Spinal cord (tissue), 9 donors: ENCODE measurements at regions not wholly inside any gene's neighbourhood (a gene's known extent, or its start where the extent isn't known, plus 50 kb on each side); places are given as distances from the start of the nearest gene placed in this dataset.

Experiments used
- DNase-seq, 6 donors: peaks; one replicate each; pipeline versions ENCODE4 v3.0.0 to v3.0.0-alpha.2; 2013 to 2015; ENCODE audit warnings: low spot score in 6 of 6, low read depth in 4 of 6
- H3K27ac ChIP-seq: one replicate; pipeline ENCODE4 v1.5.1; 2013; ENCODE audit warnings: low read depth, low read length, control low read depth
- H3K27me3 ChIP-seq: one replicate; pipeline ENCODE4 v1.6.1; 2013; ENCODE audit warnings: low read length; ENCODE audit not compliant: control insufficient read depth, insufficient read depth
- H3K36me3 ChIP-seq: one replicate; pipeline ENCODE4 v1.6.1; 2013; ENCODE audit warnings: low read length; ENCODE audit not compliant: control insufficient read depth, insufficient read depth
- H3K4me1 ChIP-seq: one replicate; pipeline ENCODE4 v1.6.1; 2013; ENCODE audit warnings: low read length; ENCODE audit not compliant: control insufficient read depth, insufficient read depth
- H3K4me3 ChIP-seq: one replicate; pipeline ENCODE4 v1.5.1; 2013; ENCODE audit warnings: low read depth, low read length, control low read depth
- H3K9me3 ChIP-seq: one replicate; pipeline ENCODE4 v1.6.1; 2013; ENCODE audit warnings: low read length; ENCODE audit not compliant: control insufficient read depth, insufficient read depth
- WGBS: methylation state at CpG from one replicate; pipeline ENCODE4 v1.1.5; 2013; ENCODE audit warnings: missing lambda C conversion rate; ENCODE audit not compliant: insufficient coverage; 5-methylcytosine and 5-hydroxymethylcytosine counted together
- donor health status: healthy.

- no peaks in the 10 kb centered on the region for H3K27me3 ChIP-seq
- H3K27ac ChIP-seq: no peak overlapping the region
- H3K36me3 ChIP-seq: no peaks in the 10 kb centered on the region
- H3K4me1 ChIP-seq: no peaks in the 10 kb centered on the region
- H3K4me3 ChIP-seq: no peak overlapping the region
- DNase-seq: no peak
- 95% methylated on average over 16 of the region's 17 CpGs for WGBS
- no peaks in the 10 kb centered on the region for H3K9me3 ChIP-seq
These were observed 1141.3 kb downstream of the BRINP3 start for GRCh38 chr1:189336115-189337100.

GRCh38 chr1:189349607-189350006 is 1128.1 kb downstream of the BRINP3 start:
- Histone ChIP-seq H3K4me1 (no peaks in the 10 kb centered on the region), H3K36me3 (no peaks in the 10 kb centered on the region), H3K4me3 (no peak overlapping the region), H3K9me3 (no peaks in the 10 kb centered on the region), H3K27me3 (no peaks in the 10 kb centered on the region), H3K27ac (no peak overlapping the region)
- DNase-seq: no peak
- 53% methylated on average over 3 of the region's 4 CpGs for WGBS

DNA sequence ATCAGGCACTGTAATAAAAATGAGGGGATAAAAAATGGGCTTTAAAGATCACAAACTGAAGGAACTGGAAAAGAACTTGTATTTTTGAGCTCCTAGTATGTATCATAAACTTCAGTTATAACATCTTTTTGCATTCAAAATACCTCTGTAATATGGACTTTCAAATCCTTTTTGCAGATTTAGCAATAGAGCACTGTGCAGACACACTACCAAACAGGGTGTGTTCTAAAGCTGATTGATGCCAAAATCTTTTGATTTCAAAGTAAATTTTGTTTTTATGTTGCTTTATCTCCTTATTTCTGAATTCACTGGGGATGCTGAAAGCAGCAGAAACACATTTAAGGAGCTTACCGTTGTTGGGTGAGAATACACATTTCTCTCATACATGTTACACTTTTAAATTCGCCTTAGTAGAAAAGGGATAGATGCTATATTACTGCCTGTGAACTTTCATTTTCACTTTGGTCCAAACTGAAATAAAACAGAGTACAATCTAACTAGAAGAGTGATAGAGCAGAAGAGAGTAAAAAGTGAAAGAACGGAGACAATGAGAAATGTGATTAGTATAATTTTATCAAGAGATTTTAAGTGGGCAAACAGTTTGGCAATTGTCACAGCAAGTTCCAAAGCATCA is 1126.6 kb downstream of the BRINP3 start:
- no peak overlapping the region for H3K27ac ChIP-seq
- no CpG with 5 or more reads among the region's 3 CpGs for whole genome bisulfite sequencing
- no peaks in the 10 kb centered on the region for H3K36me3 ChIP-seq
- H3K4me3 ChIP-seq: no peak overlapping the region
- H3K9me3 ChIP-seq: no peaks in the 10 kb centered on the region
- H3K27me3 ChIP-seq: no peaks in the 10 kb centered on the region
- DNase-seq: no peak
- H3K4me1 ChIP-seq: no peaks in the 10 kb centered on the region

DNA sequence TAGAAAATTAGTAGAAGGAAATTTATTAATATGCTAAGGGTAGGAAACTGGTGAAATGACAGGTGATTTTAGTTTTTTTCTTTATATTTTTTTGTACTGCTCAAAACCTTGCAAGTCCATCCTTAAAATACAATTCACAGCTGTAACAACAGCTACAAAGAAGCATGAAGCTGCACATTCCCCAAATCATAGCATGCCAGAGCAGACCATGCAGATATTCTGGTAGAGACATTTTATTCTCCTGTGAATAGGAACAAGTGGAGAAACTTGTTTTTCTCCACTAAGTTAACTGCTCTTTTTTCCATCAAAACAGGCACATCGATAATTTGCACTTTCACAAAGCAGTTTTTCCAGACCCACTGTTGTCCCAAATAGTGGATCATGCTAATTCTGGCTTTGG is 1125.7 kb downstream of the BRINP3 start:
- H3K4me3 ChIP-seq: no peak overlapping the region
- H3K9me3 ChIP-seq: no peaks in the 10 kb centered on the region
- H3K4me1 ChIP-seq: no peaks in the 10 kb centered on the region
- H3K27me3 ChIP-seq: no peaks in the 10 kb centered on the region
- no peak overlapping the region for H3K27ac ChIP-seq
- no CpG with 5 or more reads among the region's 1 CpG for WGBS
- peak in 1 of 6 donors; percentile 2 for DNase-seq
- no peaks in the 10 kb centered on the region for H3K36me3 ChIP-seq

GRCh38 chr1:189356206-189356605 is 1121.5 kb downstream of the BRINP3 start:
- H3K27ac ChIP-seq: no peak overlapping the region
- no peak overlapping the region for H3K4me3 ChIP-seq
- H3K4me1 ChIP-seq: no peaks in the 10 kb centered on the region
- H3K36me3 ChIP-seq: no peaks in the 10 kb centered on the region
- no peaks in the 10 kb centered on the region for H3K9me3 ChIP-seq
- no peak for DNase-seq
- no peaks in the 10 kb centered on the region for H3K27me3 ChIP-seq

DNA sequence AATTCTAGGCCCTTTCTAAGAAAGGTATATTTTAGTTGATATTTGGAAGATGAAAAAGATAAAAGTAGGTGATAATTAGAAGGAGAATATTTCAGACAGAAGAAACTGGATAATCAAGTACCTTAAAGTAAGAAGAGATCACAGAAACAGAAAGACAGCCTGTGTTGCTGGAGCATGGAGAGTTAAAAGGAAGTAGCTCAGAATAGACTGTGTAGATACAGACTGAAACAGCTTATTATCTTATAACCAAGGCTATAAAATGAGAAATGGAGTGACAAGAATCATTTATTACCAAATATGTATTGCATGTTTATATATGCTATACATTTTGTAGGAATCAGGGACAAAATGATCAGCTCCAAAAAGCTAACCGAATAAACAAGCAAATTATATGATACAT is 1120.3 kb downstream of the BRINP3 start:
- no peaks in the 10 kb centered on the region for H3K27me3 ChIP-seq
- H3K4me1 ChIP-seq: no peaks in the 10 kb centered on the region
- no peak for DNase-seq
- no peak overlapping the region for H3K27ac ChIP-seq
- no peak overlapping the region for H3K4me3 ChIP-seq
- H3K9me3 ChIP-seq: no peaks in the 10 kb centered on the region
- H3K36me3 ChIP-seq: no peaks in the 10 kb centered on the region
- no CpG with 5 or more reads among the region's 1 CpG for WGBS

DNA sequence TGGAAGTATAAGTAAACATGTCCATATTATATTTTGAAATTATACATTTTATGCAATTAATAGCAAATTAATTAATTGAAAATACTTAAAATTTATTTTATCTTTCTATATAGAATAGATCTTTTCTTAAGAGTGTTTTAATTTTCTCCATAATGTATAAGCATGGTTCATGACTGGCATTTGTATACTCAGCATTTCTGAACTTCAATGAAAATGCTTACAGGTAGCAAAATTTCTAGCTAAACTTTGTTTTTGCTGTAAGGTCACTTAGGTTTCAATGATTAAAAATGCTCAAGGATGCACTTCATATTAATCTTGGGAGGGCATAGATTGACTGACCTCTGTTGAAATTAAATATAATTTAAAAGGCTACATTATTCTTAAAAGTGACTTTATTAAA is 1108.1 kb downstream of the BRINP3 start:
- no peak overlapping the region for H3K4me3 ChIP-seq
- no peaks in the 10 kb centered on the region for H3K36me3 ChIP-seq
- no peaks in the 10 kb centered on the region for H3K4me1 ChIP-seq
- H3K27me3 ChIP-seq: no peaks in the 10 kb centered on the region
- DNase-seq: no peak
- H3K27ac ChIP-seq: no peak overlapping the region
- peaks cover 1% of the 10 kb centered on the region for H3K9me3 ChIP-seq

DNA sequence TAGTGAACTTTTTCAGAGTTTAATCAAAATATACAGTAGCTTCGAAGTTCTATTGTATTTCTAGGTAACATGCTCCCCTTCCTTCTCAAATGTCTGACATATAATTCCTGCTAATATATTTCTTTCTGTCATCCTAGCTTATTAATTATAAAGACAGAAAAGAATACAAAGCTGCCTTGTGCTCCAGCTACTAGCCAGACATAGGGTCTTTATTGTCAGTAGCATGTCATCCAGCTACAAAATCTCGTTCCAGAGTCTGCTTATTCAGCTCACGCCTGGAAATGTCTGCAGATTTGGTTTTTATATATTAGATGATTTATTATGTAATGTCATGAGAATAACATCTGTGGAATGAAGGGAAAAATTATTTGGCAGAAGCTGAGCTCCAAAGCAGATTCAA is 1102.8 kb downstream of the BRINP3 start:
- no peaks in the 10 kb centered on the region for H3K4me1 ChIP-seq
- DNase-seq: peak in 1 of 6 donors; percentile 9
- no peaks in the 10 kb centered on the region for H3K27me3 ChIP-seq
- H3K36me3 ChIP-seq: no peaks in the 10 kb centered on the region
- H3K27ac ChIP-seq: no peak overlapping the region
- no peak overlapping the region for H3K4me3 ChIP-seq
- peaks cover 1% of the 10 kb centered on the region for H3K9me3 ChIP-seq
- no CpG with 5 or more reads among the region's 3 CpGs for WGBS

DNA sequence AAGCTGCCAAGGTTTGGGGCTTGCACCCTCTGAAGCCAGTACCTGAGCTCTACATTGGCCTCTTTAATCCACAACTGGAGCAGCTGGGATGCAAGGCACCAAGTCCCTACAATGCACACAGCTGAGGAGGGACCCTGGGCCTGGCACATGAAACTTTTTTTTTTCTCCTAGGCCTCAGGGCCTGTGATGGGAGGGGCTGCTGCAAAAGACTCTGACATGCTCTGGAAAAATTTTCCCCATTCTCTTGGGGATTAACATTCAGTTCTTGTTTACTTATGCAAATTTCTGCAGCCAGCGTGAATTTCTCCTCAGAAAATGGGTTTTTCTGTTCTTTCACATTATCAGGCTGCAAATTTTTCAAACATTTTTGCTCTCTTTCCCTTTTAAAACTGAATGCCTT is 1072.2 kb downstream of the BRINP3 start:
- 67% methylated on average over 1 of the region's 1 CpG for WGBS
- H3K27ac ChIP-seq: no peak overlapping the region
- no peaks in the 10 kb centered on the region for H3K27me3 ChIP-seq
- no peaks in the 10 kb centered on the region for H3K9me3 ChIP-seq
- no peak overlapping the region for H3K4me3 ChIP-seq
- no peak for DNase-seq
- no peaks in the 10 kb centered on the region for H3K36me3 ChIP-seq
- no peaks in the 10 kb centered on the region for H3K4me1 ChIP-seq

DNA sequence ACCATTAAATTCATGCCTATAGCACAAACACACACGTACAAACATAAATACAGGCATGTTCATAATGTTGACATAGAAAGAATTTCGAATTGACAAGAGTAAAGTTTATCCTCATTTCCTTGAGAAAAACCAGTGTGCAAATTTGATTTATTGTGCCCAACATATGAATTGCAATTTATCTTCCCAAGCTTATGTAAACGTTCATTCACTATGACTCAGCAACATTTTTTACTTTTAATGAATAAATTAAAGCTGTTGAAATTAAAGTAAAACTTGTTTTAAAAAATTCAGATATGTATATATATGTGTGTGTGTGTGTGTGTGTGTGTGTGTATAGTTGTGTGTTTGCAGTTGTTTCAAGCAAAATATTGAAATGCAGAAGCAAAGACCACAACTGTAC is 1067.9 kb downstream of the BRINP3 start:
- Histone ChIP-seq H3K27me3 (no peaks in the 10 kb centered on the region), H3K27ac (no peak overlapping the region), H3K4me3 (no peak overlapping the region), H3K36me3 (no peaks in the 10 kb centered on the region), H3K9me3 (no peaks in the 10 kb centered on the region), H3K4me1 (no peaks in the 10 kb centered on the region)
- WGBS: no CpG with 5 or more reads among the region's 3 CpGs
- no peak for DNase-seq
